IPS-15b (cell line): ENCODE measurements at regions not wholly inside any gene's neighbourhood (a gene's known extent, or its start where the extent isn't known, plus 50 kb on each side); places are given as distances from the start of the nearest gene placed in this dataset.

Experiments
- H3K27me3 ChIP-seq: one replicate; pipeline ENCODE4 v1.6.1; 2013; ENCODE audit warnings: low read length; ENCODE audit not compliant: control insufficient read depth, insufficient read depth
- H3K36me3 ChIP-seq: one replicate; pipeline ENCODE4 v1.6.1; 2013; ENCODE audit warnings: low read length; ENCODE audit not compliant: control insufficient read depth, insufficient read depth
- H3K4me1 ChIP-seq: one replicate; pipeline ENCODE4 v1.6.1; 2013; ENCODE audit warnings: mild to moderate bottlenecking, low read length; ENCODE audit not compliant: control insufficient read depth, insufficient read depth
- H3K4me3 ChIP-seq: one replicate; pipeline ENCODE4 v1.5.1; 2013; ENCODE audit warnings: low read depth, low read length
- H3K9ac ChIP-seq: one replicate; pipeline ENCODE4 v1.6.1; 2013; ENCODE audit warnings: low read depth, mild to moderate bottlenecking, low read length
- H3K9me3 ChIP-seq: one replicate; pipeline ENCODE4 v1.6.1; 2013; ENCODE audit warnings: mild to moderate bottlenecking, low read length; ENCODE audit not compliant: control insufficient read depth, insufficient read depth

- H3K4me3 ChIP-seq: no peak overlapping the region
- no peaks in the 10 kb centered on the region for H3K9me3 ChIP-seq
- H3K4me1 ChIP-seq: peaks cover 8% of the 10 kb centered on the region
- no peaks in the 10 kb centered on the region for H3K36me3 ChIP-seq
- no peak overlapping the region for H3K9ac ChIP-seq
- H3K27me3 ChIP-seq: no peaks in the 10 kb centered on the region
Measured at GRCh38 chr4:173936861-173937260, 346.6 kb downstream of the FBXO8 start.

- no peaks in the 10 kb centered on the region for H3K27me3 ChIP-seq
- H3K4me1 ChIP-seq: peaks cover 8% of the 10 kb centered on the region
- H3K9ac ChIP-seq: no peak overlapping the region
- no peaks in the 10 kb centered on the region for H3K36me3 ChIP-seq
- no peaks in the 10 kb centered on the region for H3K9me3 ChIP-seq
- no peak overlapping the region for H3K4me3 ChIP-seq
Measured at GRCh38 chr4:173935622-173936405, 347.7 kb downstream of the FBXO8 start.

- peaks cover 8% of the 10 kb centered on the region for H3K4me1 ChIP-seq
Measured at GRCh38 chr4:173934933-173935620, 348.4 kb downstream of the FBXO8 start.

GRCh38 chr4:173934201-173934600 is 349.3 kb downstream of the FBXO8 start:
- no peaks in the 10 kb centered on the region for H3K36me3 ChIP-seq
- no peaks in the 10 kb centered on the region for H3K27me3 ChIP-seq
- peaks cover 8% of the 10 kb centered on the region for H3K4me1 ChIP-seq
- H3K9ac ChIP-seq: no peak overlapping the region
- no peak overlapping the region for H3K4me3 ChIP-seq
- H3K9me3 ChIP-seq: no peaks in the 10 kb centered on the region

More at GRCh38 chr4:173934933-173935620, 348.4 kb downstream of the FBXO8 start:
- H3K9me3 ChIP-seq: no peaks in the 10 kb centered on the region
- no peaks in the 10 kb centered on the region for H3K27me3 ChIP-seq
- H3K4me3 ChIP-seq: no peak overlapping the region
- H3K9ac ChIP-seq: no peak overlapping the region
- no peaks in the 10 kb centered on the region for H3K36me3 ChIP-seq

- Histone ChIP-seq H3K4me3 (no peak overlapping the region), H3K4me1 (peaks cover 8% of the 10 kb centered on the region), H3K9me3 (no peaks in the 10 kb centered on the region), H3K27me3 (no peaks in the 10 kb centered on the region), H3K36me3 (no peaks in the 10 kb centered on the region), H3K9ac (no peak overlapping the region)
Measured at GRCh38 chr4:173932701-173933100, 350.8 kb downstream of the FBXO8 start.

GRCh38 chr4:173930329-173930967 is 353.0 kb downstream of the FBXO8 start:
- no peaks in the 10 kb centered on the region for H3K27me3 ChIP-seq
- no peaks in the 10 kb centered on the region for H3K36me3 ChIP-seq
- H3K4me3 ChIP-seq: no peak overlapping the region
- H3K4me1 ChIP-seq: no peaks in the 10 kb centered on the region
- no peak overlapping the region for H3K9ac ChIP-seq
- no peaks in the 10 kb centered on the region for H3K9me3 ChIP-seq

- H3K36me3 ChIP-seq: no peaks in the 10 kb centered on the region
- no peak overlapping the region for H3K4me3 ChIP-seq
Measured at GRCh38 chr4:173929921-173930320, 353.5 kb downstream of the FBXO8 start.

GRCh38 chr4:173924561-173924960 is 358.9 kb downstream of the FBXO8 start:
- no peaks in the 10 kb centered on the region for H3K36me3 ChIP-seq
- no peaks in the 10 kb centered on the region for H3K9me3 ChIP-seq
- no peaks in the 10 kb centered on the region for H3K27me3 ChIP-seq
- H3K4me3 ChIP-seq: no peak overlapping the region
- no peaks in the 10 kb centered on the region for H3K4me1 ChIP-seq
- no peak overlapping the region for H3K9ac ChIP-seq

More at GRCh38 chr4:173929921-173930320, 353.5 kb downstream of the FBXO8 start:
- no peak overlapping the region for H3K9ac ChIP-seq
- no peaks in the 10 kb centered on the region for H3K27me3 ChIP-seq
- no peaks in the 10 kb centered on the region for H3K4me1 ChIP-seq
- no peaks in the 10 kb centered on the region for H3K9me3 ChIP-seq

- Histone ChIP-seq H3K27me3 (no peaks in the 10 kb centered on the region), H3K9me3 (no peaks in the 10 kb centered on the region), H3K4me1 (peaks cover 4% of the 10 kb centered on the region), H3K9ac (no peak overlapping the region), H3K36me3 (no peaks in the 10 kb centered on the region), H3K4me3 (no peak overlapping the region)
Measured at GRCh38 chr4:173919861-173920260, 363.6 kb downstream of the FBXO8 start.

- no peaks in the 10 kb centered on the region for H3K36me3 ChIP-seq
- no peaks in the 10 kb centered on the region for H3K9me3 ChIP-seq
- H3K9ac ChIP-seq: no peak overlapping the region
- peaks cover 4% of the 10 kb centered on the region for H3K4me1 ChIP-seq
- no peak overlapping the region for H3K4me3 ChIP-seq
- no peaks in the 10 kb centered on the region for H3K27me3 ChIP-seq
Measured at GRCh38 chr4:173919196-173919595, 364.3 kb downstream of the FBXO8 start.

- H3K4me1 ChIP-seq: peaks cover 4% of the 10 kb centered on the region
- no peaks in the 10 kb centered on the region for H3K36me3 ChIP-seq
- H3K4me3 ChIP-seq: no peak overlapping the region
- H3K27me3 ChIP-seq: no peaks in the 10 kb centered on the region
- H3K9ac ChIP-seq: no peak overlapping the region
- no peaks in the 10 kb centered on the region for H3K9me3 ChIP-seq
Measured at GRCh38 chr4:173917255-173917960, 366.1 kb downstream of the FBXO8 start.
